Activated T-helper 1 cell treated with Interleukin-2 at 50 U/mL for 16 hours (primary cell): ENCODE measurements at regions not wholly inside any gene's neighbourhood (a gene's known extent, or its start where the extent isn't known, plus 50 kb on each side); places are given as distances from the start of the nearest gene placed in this dataset.

Experiments
- DNase-seq: peaks from one replicate; pipeline ENCODE4 v3.0.0-alpha.2; 2020; ENCODE audit warnings: low read depth

DNA sequence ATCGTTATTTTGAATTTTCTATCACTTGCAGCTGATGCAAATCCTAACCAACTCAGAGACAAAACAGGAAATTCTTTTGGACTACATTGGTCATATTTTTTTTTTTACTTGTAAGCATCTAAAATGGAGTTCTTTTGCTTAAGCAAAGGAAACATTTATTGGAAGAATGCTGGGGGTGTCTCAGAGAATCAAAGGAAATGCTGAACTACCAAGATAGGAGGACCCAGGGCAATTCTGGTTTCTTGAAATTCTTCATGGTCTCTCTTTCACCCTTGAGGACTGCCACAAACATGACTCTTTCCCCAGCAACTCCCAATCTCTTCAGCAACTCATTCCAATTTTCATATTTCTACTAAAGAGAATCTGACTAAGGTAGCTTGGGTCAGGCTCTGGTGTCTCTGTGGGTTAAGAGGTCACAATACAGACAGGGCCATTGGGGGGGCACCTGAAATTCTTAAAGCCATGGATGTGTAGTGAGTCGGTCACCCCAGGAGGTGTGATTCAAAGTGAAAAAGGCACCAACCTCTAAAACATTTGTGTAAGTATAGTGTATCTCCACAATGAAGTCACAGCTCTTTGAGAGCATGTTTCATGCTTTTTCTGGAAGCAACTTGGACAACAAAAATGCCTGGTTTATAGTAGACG is 171.1 kb upstream of the FGGY start:
- no peak for DNase-seq

DNA sequence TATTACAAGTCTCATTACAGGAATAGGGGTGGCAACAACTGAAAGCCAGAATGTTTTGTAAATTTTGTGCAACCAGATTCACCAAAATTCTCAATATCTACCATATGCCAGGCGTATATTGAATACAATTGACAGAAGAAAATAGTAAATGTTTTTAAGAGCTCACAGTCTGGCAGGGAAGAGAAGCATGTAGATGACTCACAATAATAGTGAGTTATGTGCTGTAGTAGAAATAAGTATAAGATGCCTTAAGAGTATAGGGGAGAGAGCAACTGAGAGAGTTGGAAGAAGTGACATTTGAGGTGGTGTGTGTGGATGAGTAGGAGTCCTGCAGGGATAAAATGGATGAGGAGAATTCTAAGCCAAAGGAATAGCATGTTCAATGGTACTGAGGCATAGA is 170.5 kb upstream of the FGGY start:
- DNase-seq = no peak

DNA sequence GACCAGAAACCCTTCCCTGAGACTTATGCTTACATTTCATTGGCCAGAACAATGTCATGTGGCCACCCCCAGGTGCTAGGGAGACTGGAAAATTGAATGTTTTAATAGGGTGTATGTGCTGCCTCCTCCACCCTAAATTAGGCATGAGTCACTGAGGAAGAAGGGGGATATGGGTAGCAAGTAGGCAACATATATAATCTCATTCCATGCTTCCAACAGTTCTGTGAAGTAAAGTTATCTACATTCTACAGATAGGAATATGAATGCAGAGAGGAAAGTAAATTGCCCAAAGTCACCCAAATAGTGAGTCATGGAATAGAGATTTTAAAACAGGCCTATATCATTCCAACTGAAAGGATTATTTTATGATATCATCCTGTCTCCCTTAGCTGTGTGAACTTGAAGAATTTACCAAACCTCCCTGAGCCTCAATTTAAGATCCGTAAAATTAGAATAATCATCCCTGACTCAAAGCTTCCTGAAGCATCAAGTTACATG is 168.6 kb upstream of the FGGY start:
- DNase-seq = no peak

DNA sequence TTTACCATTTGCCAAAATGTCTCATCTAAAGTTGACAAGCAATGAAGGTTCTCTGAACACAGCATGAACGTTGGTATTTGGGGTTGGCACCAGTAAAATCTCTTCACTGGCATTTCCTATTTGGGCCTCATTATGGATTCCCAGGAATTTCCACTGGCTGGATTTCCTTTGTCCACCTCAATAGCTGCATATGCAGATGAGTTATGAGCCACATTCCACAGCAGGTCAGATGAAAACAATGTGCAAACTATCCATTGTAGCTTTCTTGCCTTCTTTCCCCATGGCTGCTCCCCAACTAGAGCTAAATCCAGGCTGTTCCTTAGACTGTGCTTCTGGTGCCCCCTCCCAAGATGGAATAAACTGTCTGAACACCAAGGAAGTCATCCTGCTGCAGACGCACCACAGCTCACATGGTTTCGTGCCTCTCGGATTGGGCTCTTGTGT is 168.1 kb upstream of the FGGY start:
- no peak for DNase-seq

DNA sequence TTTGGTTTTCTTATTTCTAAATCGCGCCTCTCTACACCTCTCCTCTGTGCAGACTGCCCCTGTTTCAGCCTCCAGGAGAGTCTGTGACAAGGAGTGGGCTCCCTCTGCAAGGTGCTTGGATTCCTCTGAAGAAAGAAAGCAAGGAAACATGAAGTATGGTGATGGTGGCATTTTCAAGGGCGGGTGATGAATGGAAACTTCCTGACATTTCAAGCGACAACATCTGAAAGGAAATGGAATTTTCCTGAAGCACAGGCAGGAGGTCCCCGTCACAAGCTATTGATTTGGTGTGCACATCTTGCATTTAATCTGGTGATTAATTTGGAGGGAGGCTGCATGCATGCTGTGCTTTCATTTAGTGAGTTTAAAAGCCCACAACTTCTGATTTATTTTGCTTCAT is 164.6 kb upstream of the FGGY start:
- no peak for DNase-seq

DNA sequence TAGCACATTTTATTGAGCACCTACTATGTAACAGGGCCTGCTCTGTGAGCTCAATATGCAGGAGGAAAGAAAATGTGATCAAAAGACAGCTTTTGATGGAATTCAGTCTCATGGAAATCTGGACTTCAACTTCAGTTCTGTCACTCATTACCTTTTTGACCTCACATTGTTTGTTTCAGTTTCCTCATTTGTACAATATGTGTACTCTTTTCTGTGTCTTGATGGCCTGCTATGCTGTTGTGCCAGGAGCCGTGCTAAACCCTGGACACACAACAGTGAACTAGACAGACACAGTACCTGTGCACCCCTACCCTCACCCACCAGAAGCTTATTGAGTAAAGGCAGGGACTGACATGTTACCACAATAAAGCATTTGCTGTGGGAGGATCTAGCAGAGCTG is 162.9 kb upstream of the FGGY start:
- DNase-seq = no peak

DNA sequence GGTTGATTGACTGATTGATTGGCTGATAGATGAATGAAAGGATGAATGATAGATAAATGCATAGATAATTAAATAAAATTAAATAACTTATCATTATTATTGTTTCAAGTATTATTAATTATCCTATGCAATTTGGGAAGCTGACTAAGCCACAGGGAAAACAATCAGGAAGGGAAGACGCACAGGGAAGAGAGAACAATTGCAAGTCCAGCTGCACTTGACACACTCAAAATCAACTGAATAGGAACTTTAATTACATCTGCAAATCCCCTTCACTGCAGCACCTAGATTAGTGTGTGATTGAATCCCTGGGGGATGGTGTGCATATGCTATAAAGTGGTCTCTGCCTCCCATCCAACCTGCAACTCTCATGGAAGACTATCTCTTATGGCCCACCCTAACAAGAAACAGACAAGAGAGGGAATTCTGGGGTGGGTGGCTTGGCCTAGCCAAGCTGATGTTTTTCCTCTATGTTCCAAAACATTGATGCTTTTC is 161.1 kb upstream of the FGGY start:
- no peak for DNase-seq

DNA sequence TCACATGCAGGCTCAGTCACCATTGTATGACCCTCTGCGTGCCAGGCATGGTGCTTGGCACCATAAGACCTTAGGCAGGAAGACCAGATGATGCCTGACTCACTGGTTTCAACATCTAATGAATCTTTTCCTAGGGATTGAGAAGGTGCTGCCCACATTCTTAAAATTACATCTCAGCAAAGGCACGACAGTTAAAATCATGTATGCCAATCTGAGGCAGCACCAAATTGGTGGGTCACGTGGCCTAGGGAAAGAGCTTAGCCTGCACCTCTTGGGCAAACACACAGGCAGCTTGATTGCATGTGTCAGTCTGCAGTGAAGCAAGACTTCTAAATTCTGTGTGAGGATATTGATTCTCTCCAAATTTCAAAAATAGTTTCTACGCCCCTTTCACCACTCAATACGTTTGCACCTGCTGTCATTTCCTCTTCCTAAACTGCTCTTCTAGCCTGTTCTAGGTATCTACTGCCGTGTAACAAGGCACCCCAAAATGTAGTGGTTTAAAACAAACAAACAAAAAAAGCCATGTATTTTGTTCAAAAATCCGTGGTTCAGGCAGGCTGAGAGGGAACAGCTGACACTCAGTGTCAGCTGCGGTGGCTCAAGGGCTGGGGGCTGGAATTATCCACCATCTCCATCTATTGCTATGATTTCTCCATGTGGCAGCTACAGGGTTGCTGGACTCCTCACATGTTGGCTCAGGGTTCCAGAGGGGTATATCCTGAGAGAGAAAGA is 160.2 kb upstream of the FGGY start:
- no peak for DNase-seq

DNA sequence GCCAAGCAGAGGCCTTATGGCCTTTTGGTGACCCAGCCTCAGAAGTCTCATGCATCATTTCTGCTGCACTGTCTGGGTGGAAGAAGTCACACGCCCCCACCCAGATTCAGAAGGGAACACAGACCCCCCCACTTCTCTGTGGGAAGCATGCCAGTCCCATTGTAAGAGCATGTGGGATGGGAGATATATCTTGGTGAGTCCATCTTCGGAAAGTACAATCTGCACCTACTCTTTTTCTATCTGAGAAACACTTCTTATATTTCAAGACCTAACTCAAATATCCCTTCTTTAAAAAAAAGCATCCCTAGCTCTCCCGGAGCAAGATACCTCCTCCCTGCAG is 159.6 kb upstream of the FGGY start:
- DNase-seq = no peak

DNA sequence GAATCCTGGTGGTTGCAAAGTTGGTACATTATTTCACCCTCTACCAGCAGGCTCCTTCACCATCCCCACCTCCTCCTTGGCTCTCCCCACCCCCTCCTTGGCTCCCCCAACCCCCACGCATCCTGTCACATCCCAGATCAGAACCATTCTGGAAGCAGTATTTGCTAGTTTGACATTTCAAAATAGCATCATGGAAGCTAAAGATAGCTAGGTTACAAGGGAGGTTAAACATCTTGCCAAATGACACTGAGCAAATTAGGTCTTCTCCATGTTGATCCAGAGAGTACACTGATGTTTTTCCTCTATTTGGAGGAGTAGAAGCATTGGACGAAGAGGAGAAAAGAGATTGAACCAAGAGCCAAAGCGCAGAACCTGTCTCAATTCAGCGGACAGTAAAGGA is 158.9 kb upstream of the FGGY start:
- no peak for DNase-seq

DNA sequence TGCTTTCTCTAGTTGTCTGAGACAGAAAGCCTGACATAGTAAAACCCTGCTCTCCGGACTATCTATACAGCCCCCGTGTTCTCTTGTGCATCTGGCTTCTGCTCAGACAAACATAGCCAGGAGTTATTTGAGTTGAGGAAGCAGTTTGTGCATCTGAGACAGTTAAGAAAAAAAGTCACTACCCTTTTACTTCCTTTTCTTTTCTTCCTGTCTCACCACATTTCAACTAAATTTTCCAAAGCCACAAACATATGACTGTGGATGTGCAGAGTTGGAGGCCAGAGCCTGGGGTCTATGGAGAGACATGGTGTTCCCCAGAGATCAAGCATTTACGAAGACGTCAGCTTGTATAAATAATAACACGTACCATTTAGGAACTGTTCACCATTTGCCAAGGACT is 158.5 kb upstream of the FGGY start:
- no peak for DNase-seq

DNA sequence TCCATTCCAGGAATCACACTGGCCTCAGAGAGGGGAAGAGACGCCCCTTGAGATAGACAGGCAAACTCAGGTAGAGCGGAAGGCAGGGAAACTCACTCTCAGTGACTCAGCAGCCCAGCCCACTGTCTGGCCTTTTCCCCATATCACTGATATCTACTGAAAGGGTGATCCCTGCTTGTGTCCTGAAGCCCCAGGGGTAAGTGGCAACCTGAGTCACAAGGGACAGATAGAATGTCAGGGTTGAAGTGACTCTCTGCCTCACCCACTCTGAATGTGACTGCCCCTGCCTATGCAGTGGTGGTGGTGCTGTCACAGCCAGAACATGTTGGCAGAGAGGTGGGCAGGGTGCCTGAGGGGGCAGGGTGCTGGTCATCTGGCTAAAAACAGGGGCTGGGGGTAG is 157.5 kb upstream of the FGGY start:
- no peak for DNase-seq

DNA sequence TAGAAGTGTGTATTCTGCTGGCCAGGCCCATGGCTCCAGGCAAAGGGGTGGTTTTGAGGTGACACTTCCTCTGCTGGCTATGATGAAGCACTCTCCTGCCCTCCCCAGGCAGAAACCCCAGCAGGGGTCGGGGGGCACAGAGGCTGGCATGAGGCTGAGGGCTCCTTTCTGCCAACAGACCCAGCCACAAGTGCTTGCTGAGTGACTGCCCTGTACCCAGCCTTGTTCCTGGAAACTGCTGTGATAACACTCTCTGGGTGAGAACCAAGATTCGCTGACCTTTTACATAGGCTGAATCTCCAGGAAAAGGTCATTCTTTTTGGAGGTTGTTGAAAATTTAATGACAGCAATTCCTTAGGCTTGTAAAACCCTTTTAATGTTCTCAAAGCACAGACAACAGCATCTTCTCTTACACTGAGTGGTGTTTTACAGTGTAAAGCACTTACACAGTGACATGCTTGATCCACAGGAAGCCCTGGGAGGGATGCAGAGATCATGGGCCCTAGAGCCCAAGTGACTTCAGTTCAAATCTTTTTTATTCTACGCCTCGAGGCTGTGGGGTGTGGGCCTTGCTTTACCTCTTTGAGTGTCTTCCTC is 155.5 kb upstream of the FGGY start:
- no peak for DNase-seq

DNA sequence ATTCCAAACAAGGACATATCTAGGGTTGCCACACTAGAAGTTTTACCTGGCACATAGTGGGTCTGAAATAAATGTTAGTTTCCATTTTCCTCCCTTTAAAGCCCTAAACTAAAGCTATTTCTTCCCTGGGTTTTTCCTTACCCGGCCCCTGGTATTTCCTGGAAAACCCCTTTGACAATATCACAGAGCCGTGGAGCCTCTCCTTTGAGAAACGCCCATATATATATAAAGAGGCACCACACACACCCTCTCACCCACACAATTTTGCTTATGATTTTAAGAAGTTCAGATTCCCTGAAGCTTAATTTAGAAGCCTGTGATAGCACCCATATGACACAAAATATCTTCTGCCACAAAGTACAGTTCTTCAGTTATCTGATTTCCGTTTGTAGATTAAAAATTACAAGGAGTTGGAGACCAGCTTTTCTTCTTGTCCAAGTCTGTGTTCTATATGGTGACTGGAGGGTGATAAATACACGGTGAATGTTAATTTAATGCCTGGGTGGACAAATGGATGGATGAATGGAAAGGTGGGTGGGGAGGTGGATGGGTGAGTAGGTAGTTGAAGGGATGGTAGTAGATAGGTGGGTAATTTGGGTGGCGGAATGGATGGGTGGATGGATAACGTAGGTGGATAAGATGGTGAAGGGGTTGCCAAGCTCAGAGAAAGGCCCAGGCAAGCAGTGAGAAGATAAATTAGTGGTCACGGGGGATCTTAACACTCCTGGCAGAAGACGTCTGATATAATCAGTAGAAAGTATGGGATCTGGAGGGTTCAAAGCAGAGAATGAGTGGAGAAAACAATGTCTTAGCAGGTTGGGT is 154.4 kb upstream of the FGGY start:
- DNase-seq = no peak

DNA sequence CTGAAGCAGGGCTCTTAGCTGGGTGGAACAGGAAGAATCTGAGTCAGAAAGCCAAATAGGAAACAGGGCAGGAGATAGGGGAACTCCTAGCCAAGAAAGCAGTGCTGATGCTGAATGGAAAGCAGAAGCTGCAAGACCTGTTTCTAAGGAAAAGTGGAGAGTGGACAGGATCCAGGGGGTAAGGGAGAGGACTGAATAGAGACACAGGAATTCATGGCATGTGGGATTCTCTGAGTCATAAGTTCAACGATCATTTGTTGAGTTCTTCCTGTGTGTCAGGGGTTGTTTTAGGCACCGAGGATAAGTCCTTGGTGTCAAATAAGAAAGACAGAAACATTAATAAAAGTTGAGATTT is 153.8 kb upstream of the FGGY start:
- DNase-seq = no peak

DNA sequence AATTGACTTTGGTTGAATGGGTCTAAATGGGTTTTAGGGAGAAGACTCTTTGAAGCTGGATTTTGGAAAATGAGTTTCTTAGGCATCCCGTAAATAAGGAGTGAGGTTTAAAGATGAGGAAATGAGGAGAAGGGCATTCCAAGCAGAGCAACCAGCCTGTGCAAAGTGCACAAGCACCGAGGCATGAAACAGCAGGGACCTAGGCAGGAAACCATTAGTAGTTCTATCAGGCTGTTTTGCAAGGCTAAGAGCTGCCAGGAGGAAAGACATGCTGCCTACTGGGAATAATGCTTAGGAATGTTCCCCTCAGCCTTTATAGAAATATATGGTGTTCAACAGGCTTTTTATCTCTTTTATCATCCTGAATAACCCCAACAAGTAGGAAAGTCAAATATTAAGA is 153.1 kb upstream of the FGGY start:
- DNase-seq = no peak

DNA sequence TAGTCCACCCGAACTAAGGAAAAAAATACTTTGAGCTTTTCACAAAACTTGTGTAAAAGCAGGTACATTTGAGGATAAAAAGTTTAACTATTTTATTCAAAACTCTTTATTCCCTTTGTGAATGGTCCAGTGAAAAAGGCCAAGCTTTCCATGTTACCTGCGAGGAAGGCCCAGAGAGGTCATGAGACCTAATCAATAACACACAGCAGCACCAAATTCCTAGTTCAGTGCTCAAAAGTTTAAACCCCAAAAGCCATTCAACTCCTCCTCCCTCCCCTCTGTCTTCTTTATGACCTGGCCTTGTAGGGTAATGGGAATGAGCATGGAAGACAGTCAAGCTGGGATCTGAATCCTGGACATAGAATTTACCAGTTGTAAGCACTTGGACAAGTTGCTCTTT is 151.9 kb upstream of the FGGY start:
- DNase-seq = no peak

DNA sequence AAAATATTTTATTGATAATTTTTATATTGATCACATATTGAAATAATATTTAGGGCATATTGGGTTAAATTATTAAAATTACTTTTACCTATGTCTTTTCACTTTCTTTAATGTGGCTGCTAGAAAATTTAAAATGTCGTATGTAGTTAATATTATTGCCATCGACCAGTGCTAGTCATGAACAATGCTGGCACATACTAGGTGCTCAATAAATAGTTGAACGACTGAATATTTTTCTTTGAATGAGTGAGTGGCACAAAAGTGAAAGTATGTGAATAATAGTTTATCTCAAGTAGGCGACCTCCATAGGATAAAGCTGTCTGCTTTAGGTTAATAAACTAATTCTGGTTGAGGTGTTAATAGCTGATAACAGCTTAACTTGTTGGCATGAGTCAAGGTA is 150.8 kb upstream of the FGGY start:
- no peak for DNase-seq

DNA sequence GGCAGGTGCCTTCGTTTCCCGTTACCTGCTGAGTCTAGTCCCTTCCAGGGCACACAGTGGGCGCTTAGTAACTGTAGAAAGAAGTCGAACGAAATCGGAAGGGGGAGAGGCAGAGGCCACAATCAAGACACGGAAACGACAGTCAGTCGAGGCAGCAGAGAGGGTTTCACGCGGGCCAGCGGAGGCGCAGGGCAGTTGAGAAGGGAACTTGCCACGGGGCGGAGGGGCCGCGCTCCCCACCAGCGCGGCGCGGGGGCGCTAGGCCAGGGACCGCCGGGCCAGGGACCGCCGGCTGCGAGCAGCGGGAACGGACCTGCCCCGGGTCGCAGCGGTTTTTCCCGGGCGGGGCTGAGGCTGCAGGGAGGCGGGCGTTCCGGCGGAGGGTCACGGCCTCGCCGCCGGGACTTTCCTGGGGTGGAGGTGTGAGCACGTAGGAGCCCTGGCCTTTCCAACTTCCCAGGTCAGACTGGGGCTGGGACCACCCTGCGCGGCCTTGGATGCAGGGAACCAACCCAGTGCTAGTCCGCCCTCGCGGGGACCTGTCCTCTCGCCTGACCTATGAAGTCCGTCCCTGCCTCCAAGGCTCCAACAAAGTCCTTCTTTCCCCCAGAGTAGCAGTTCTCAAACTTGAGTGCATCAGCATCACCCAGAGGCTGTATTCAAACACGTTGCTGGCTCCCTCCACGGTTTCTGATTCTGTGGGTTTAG is 150.1 kb upstream of the FGGY start:
- DNase-seq = peak; percentile 24

DNA sequence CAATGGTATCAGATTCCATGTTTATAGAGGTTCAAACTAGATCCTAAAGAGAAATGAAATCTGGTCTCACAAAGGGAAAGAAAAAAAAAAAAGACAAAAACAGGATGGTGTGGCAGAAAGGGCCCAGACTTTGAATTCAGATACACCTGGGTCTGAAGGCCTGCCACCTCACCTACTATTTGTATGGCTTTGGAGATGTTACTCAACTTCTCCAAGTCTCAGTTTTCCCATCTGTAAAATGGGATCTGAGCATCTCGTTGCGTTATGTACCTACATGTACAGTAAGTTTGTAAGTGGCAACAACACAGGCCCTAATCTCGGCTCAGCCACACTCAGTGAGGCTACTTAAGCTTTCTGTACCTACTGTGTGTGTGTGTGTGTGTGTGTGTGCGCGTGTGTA is 147.5 kb upstream of the FGGY start:
- DNase-seq = no peak

DNA sequence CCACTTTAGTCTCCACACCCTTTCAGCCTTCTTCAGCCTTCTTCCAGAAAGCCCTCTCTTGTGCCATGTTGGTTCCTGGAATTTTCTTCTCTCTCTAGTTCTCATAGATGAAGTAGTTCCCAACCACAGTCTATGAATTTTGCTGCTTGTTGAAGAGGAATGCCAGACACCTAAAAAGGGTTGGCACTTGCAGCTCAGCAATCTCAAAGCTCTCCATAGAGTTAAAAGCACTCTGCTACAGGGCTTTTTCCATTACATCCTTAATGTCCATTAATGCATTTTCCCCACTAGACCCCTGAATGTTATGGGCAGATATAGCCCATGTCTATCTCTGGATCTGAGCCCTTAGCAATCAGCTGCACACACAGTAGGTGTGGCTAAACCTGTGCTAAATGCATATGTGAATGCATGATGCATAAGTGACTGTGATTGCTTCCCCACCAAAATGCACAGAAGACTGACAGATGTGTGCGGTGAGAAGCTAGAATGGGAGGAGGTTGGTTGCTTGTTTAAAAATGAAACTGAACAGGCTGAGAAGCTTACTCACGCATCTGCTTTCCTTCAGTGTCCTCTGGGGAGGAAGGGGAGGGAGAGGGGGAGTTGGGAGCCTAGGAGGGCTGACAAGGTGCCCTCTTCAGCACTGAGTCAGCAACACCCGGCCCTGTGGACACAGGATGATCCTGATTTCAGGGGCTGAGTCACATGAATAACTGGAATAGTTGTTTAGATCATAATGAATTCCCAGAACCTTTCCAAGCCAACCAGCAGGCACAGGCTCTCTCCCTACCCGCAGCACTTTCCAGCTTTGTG is 146.1 kb upstream of the FGGY start:
- no peak for DNase-seq
